ENCODE measurements at regions not wholly inside any gene's neighbourhood (a gene's known extent, or its start where the extent isn't known, plus 50 kb on each side); places are given as distances from the start of the nearest gene placed in this dataset.

- no peak overlapping the region for H3K9ac ChIP-seq (ENCODE audit: low read length)
- H2BK5ac ChIP-seq (ENCODE audit: low read depth, low read length, poor library complexity, severe bottlenecking) = no peak overlapping the region
- no peaks in the 10 kb centered on the region for H3K4me1 ChIP-seq (ENCODE audit: control insufficient read depth, insufficient read depth, low read depth, low read length)
- H3K18ac ChIP-seq (ENCODE audit: low read depth in 1 of 2, low read length in 2 of 2) = no peak overlapping the region
- no peak overlapping the region for H3K14ac ChIP-seq (ENCODE audit: low read length in 2 of 2)
- H3K4ac ChIP-seq (ENCODE audit: low read depth in 1 of 2, low read length in 2 of 2) = no peak overlapping the region
- H2BK120ac ChIP-seq (ENCODE audit: low read depth, low read length) = no peak overlapping the region
- H3K23ac ChIP-seq (ENCODE audit: low read length in 2 of 2) = no peak overlapping the region
- H4K91ac ChIP-seq (ENCODE audit: low read length) = no peak overlapping the region
- no peak overlapping the region for H3K27ac ChIP-seq (ENCODE audit: low read length, poor library complexity, severe bottlenecking)
- H3K4me3 ChIP-seq (ENCODE audit: insufficient read depth in 1 of 2, low read depth in 1 of 2, low read length in 2 of 2) = no peak overlapping the region
- H2AK5ac ChIP-seq (ENCODE audit: low read length, severe bottlenecking) = no peak overlapping the region
- no peak overlapping the region for H4K8ac ChIP-seq (ENCODE audit: low read length)
- no peak for DNase-seq
- no peaks in the 10 kb centered on the region for H3K9me3 ChIP-seq (ENCODE audit: control insufficient read depth, low read length)
- no peaks in the 10 kb centered on the region for H3K27me3 ChIP-seq (ENCODE audit: control insufficient read depth in 1 of 2, insufficient read depth in 1 of 2, low read length in 2 of 2)
- H3K79me1 ChIP-seq (replicated peaks; ENCODE audit: low read length, poor library complexity, severe bottlenecking) = no peaks in the 10 kb centered on the region
- no peak overlapping the region for H3K4me2 ChIP-seq (ENCODE audit: low read length, poor library complexity, severe bottlenecking)
- no peak overlapping the region for H2BK12ac ChIP-seq (ENCODE audit: low read length in 2 of 2)
- no peak overlapping the region for H2AFZ ChIP-seq (ENCODE audit: low read depth, low read length)
- H3K36me3 ChIP-seq (ENCODE audit: control insufficient read depth in 1 of 2, insufficient read depth in 2 of 2, low read depth in 1 of 2, low read length in 2 of 2) = no peaks in the 10 kb centered on the region
- H2BK15ac ChIP-seq (ENCODE audit: low read depth, poor library complexity, severe bottlenecking) = no peak overlapping the region
Measured at GRCh38 chr3:34363881-34364280, 565.5 kb downstream of the PDCD6IP start.

- no peak overlapping the region for H2AFZ ChIP-seq (ENCODE audit: low read depth, low read length)
- no peak overlapping the region for H3K4ac ChIP-seq (ENCODE audit: low read depth in 1 of 2, low read length in 2 of 2)
- H3K79me1 ChIP-seq (replicated peaks; ENCODE audit: low read length, poor library complexity, severe bottlenecking) = no peaks in the 10 kb centered on the region
- no peak overlapping the region for H3K4me3 ChIP-seq (ENCODE audit: insufficient read depth in 1 of 2, low read depth in 1 of 2, low read length in 2 of 2)
- no peaks in the 10 kb centered on the region for H3K9me3 ChIP-seq (ENCODE audit: control insufficient read depth, low read length)
- H3K23ac ChIP-seq (ENCODE audit: low read length in 2 of 2) = no peak overlapping the region
- no peaks in the 10 kb centered on the region for H3K36me3 ChIP-seq (ENCODE audit: control insufficient read depth in 1 of 2, insufficient read depth in 2 of 2, low read depth in 1 of 2, low read length in 2 of 2)
- no peak overlapping the region for H2AK5ac ChIP-seq (ENCODE audit: low read length, severe bottlenecking)
- H3K18ac ChIP-seq (ENCODE audit: low read depth in 1 of 2, low read length in 2 of 2) = no peak overlapping the region
- no peak overlapping the region for H3K27ac ChIP-seq (ENCODE audit: low read length, poor library complexity, severe bottlenecking)
- no peak overlapping the region for H3K4me2 ChIP-seq (ENCODE audit: low read length, poor library complexity, severe bottlenecking)
- 32% methylated on average over 2 of the region's 2 CpGs for WGBS
- H4K8ac ChIP-seq (ENCODE audit: low read length) = no peak overlapping the region
- no peak overlapping the region for H3K14ac ChIP-seq (ENCODE audit: low read length in 2 of 2)
- H2BK120ac ChIP-seq (ENCODE audit: low read depth, low read length) = no peak overlapping the region
- H4K91ac ChIP-seq (ENCODE audit: low read length) = no peak overlapping the region
- no peak overlapping the region for H2BK12ac ChIP-seq (ENCODE audit: low read length in 2 of 2)
- no peaks in the 10 kb centered on the region for H3K4me1 ChIP-seq (ENCODE audit: control insufficient read depth, insufficient read depth, low read depth, low read length)
- no peak overlapping the region for H3K9ac ChIP-seq (ENCODE audit: low read length)
- no peak for DNase-seq
- no peaks in the 10 kb centered on the region for H3K27me3 ChIP-seq (ENCODE audit: control insufficient read depth in 1 of 2, insufficient read depth in 1 of 2, low read length in 2 of 2)
- H2BK15ac ChIP-seq (ENCODE audit: low read depth, poor library complexity, severe bottlenecking) = no peak overlapping the region
- no peak overlapping the region for H2BK5ac ChIP-seq (ENCODE audit: low read depth, low read length, poor library complexity, severe bottlenecking)
Measured at GRCh38 chr3:34364335-34364734, 565.9 kb downstream of the PDCD6IP start.

GRCh38 chr3:34365231-34365630, 566.8 kb downstream of the PDCD6IP start:
- no peak for DNase-seq

GRCh38 chr3:34365771-34366170, 567.3 kb downstream of the PDCD6IP start:
- H3K4me3 ChIP-seq (ENCODE audit: insufficient read depth in 1 of 2, low read depth in 1 of 2, low read length in 2 of 2) = no peak overlapping the region
- no peak overlapping the region for H3K9ac ChIP-seq (ENCODE audit: low read length)
- H2BK15ac ChIP-seq (ENCODE audit: low read depth, poor library complexity, severe bottlenecking) = no peak overlapping the region
- WGBS = 58% methylated on average over 2 of the region's 2 CpGs
- H3K4me2 ChIP-seq (ENCODE audit: low read length, poor library complexity, severe bottlenecking) = no peak overlapping the region
- no peaks in the 10 kb centered on the region for H3K27me3 ChIP-seq (ENCODE audit: control insufficient read depth in 1 of 2, insufficient read depth in 1 of 2, low read length in 2 of 2)
- H2AK5ac ChIP-seq (ENCODE audit: low read length, severe bottlenecking) = no peak overlapping the region
- H3K4me1 ChIP-seq (ENCODE audit: control insufficient read depth, insufficient read depth, low read depth, low read length) = no peaks in the 10 kb centered on the region
- no peak overlapping the region for H4K8ac ChIP-seq (ENCODE audit: low read length)
- H3K14ac ChIP-seq (ENCODE audit: low read length in 2 of 2) = no peak overlapping the region
- no peak overlapping the region for H3K27ac ChIP-seq (ENCODE audit: low read length, poor library complexity, severe bottlenecking)
- no peak overlapping the region for H2BK12ac ChIP-seq (ENCODE audit: low read length in 2 of 2)
- no peak overlapping the region for H2AFZ ChIP-seq (ENCODE audit: low read depth, low read length)
- no peaks in the 10 kb centered on the region for H3K36me3 ChIP-seq (ENCODE audit: control insufficient read depth in 1 of 2, insufficient read depth in 2 of 2, low read depth in 1 of 2, low read length in 2 of 2)
- H3K79me1 ChIP-seq (replicated peaks; ENCODE audit: low read length, poor library complexity, severe bottlenecking) = no peaks in the 10 kb centered on the region
- no peak overlapping the region for H2BK120ac ChIP-seq (ENCODE audit: low read depth, low read length)
- no peak overlapping the region for H4K91ac ChIP-seq (ENCODE audit: low read length)
- no peaks in the 10 kb centered on the region for H3K9me3 ChIP-seq (ENCODE audit: control insufficient read depth, low read length)
- H3K23ac ChIP-seq (ENCODE audit: low read length in 2 of 2) = no peak overlapping the region
- no peak overlapping the region for H3K18ac ChIP-seq (ENCODE audit: low read depth in 1 of 2, low read length in 2 of 2)
- H3K4ac ChIP-seq (ENCODE audit: low read depth in 1 of 2, low read length in 2 of 2) = no peak overlapping the region
- DNase-seq = no peak
- no peak overlapping the region for H2BK5ac ChIP-seq (ENCODE audit: low read depth, low read length, poor library complexity, severe bottlenecking)

More at GRCh38 chr3:34365231-34365630, 566.8 kb downstream of the PDCD6IP start:
- no peaks in the 10 kb centered on the region for H3K79me1 ChIP-seq (replicated peaks; ENCODE audit: low read length, poor library complexity, severe bottlenecking)
- no peak overlapping the region for H2AFZ ChIP-seq (ENCODE audit: low read depth, low read length)
- H2BK12ac ChIP-seq (ENCODE audit: low read length in 2 of 2) = no peak overlapping the region
- H2BK15ac ChIP-seq (ENCODE audit: low read depth, poor library complexity, severe bottlenecking) = no peak overlapping the region
- no peak overlapping the region for H3K4me2 ChIP-seq (ENCODE audit: low read length, poor library complexity, severe bottlenecking)
- no peak overlapping the region for H4K8ac ChIP-seq (ENCODE audit: low read length)
- H3K9me3 ChIP-seq (ENCODE audit: control insufficient read depth, low read length) = no peaks in the 10 kb centered on the region
- H4K91ac ChIP-seq (ENCODE audit: low read length) = no peak overlapping the region
- H3K4me3 ChIP-seq (ENCODE audit: insufficient read depth in 1 of 2, low read depth in 1 of 2, low read length in 2 of 2) = no peak overlapping the region
- H3K14ac ChIP-seq (ENCODE audit: low read length in 2 of 2) = no peak overlapping the region
- H3K27ac ChIP-seq (ENCODE audit: low read length, poor library complexity, severe bottlenecking) = no peak overlapping the region
- 83% methylated on average over 3 of the region's 3 CpGs for WGBS
- no peak overlapping the region for H3K18ac ChIP-seq (ENCODE audit: low read depth in 1 of 2, low read length in 2 of 2)
- no peaks in the 10 kb centered on the region for H3K4me1 ChIP-seq (ENCODE audit: control insufficient read depth, insufficient read depth, low read depth, low read length)
- no peak overlapping the region for H2AK5ac ChIP-seq (ENCODE audit: low read length, severe bottlenecking)
- no peaks in the 10 kb centered on the region for H3K27me3 ChIP-seq (ENCODE audit: control insufficient read depth in 1 of 2, insufficient read depth in 1 of 2, low read length in 2 of 2)
- H3K23ac ChIP-seq (ENCODE audit: low read length in 2 of 2) = no peak overlapping the region
- no peaks in the 10 kb centered on the region for H3K36me3 ChIP-seq (ENCODE audit: control insufficient read depth in 1 of 2, insufficient read depth in 2 of 2, low read depth in 1 of 2, low read length in 2 of 2)
- H2BK5ac ChIP-seq (ENCODE audit: low read depth, low read length, poor library complexity, severe bottlenecking) = no peak overlapping the region
- no peak overlapping the region for H2BK120ac ChIP-seq (ENCODE audit: low read depth, low read length)
- no peak overlapping the region for H3K4ac ChIP-seq (ENCODE audit: low read depth in 1 of 2, low read length in 2 of 2)
- no peak overlapping the region for H3K9ac ChIP-seq (ENCODE audit: low read length)

Measured in mesenchymal stem cell (in vitro differentiated cells and primary cell).